ENCODE measurements at regions not wholly inside any gene's neighbourhood (a gene's known extent, or its start where the extent isn't known, plus 50 kb on each side); places are given as distances from the start of the nearest gene placed in this dataset.

GRCh38 chr17:72387487-72387886 lies 266.7 kb downstream of the SOX9 start:
- no peak overlapping the region for H3K4me3 ChIP-seq
- TF ChIP-seq CTCF (IDR thresholded peaks at IDR 0.05) = no peak
- TF ChIP-seq POLR2A (IDR thresholded peaks at IDR 0.05) = no peak
- no peaks in the 10 kb centered on the region for H3K27me3 ChIP-seq
- DNase-seq = no peak
- no peaks in the 10 kb centered on the region for H3K9me3 ChIP-seq
- H3K27ac ChIP-seq = no peak overlapping the region
- H3K4me1 ChIP-seq = peaks cover 0 to 8% (median 0%) of the 10 kb centered on the region in 4 donors
- no peaks in the 10 kb centered on the region for H3K36me3 ChIP-seq

- DNase-seq = no peak
- Histone ChIP-seq H3K36me3 (no peaks in the 10 kb centered on the region), H3K4me1 (peaks cover 0 to 6% (median 0%) of the 10 kb centered on the region in 4 donors), H3K27me3 (no peaks in the 10 kb centered on the region), H3K27ac (no peak overlapping the region), H3K9me3 (no peaks in the 10 kb centered on the region), H3K4me3 (no peak overlapping the region)
- TF ChIP-seq CTCF (IDR thresholded peaks at IDR 0.05) = no peak
- TF ChIP-seq POLR2A (IDR thresholded peaks at IDR 0.05) = no peak
Measured at GRCh38 chr17:72387969-72388368, 267.1 kb downstream of the SOX9 start.

GRCh38 chr17:72388765-72389473 lies 268.1 kb downstream of the SOX9 start:
- no peaks in the 10 kb centered on the region for H3K9me3 ChIP-seq
- no peaks in the 10 kb centered on the region for H3K36me3 ChIP-seq
- TF ChIP-seq CTCF (IDR thresholded peaks at IDR 0.05) = peak in 1 of 6 experiments; percentile 17
- TF ChIP-seq POLR2A (IDR thresholded peaks at IDR 0.05) = no peak
- no peak overlapping the region for H3K4me3 ChIP-seq
- no peaks in the 10 kb centered on the region for H3K4me1 ChIP-seq
- DNase-seq = no peak
- H3K27ac ChIP-seq = no peak overlapping the region
- H3K27me3 ChIP-seq = no peaks in the 10 kb centered on the region

- H3K27me3 ChIP-seq = no peaks in the 10 kb centered on the region
- no peak overlapping the region for H3K4me3 ChIP-seq
- no peak for TF ChIP-seq POLR2A (IDR thresholded peaks at IDR 0.05)
- no peak for TF ChIP-seq CTCF (IDR thresholded peaks at IDR 0.05)
- H3K9me3 ChIP-seq = no peaks in the 10 kb centered on the region
- H3K27ac ChIP-seq = no peak overlapping the region
- no peak for DNase-seq
- H3K4me1 ChIP-seq = no peaks in the 10 kb centered on the region
- no peaks in the 10 kb centered on the region for H3K36me3 ChIP-seq
Measured at GRCh38 chr17:72390675-72391508, 270.1 kb downstream of the SOX9 start.

- Histone ChIP-seq H3K9me3 (no peaks in the 10 kb centered on the region), H3K36me3 (no peaks in the 10 kb centered on the region), H3K27ac (no peak overlapping the region), H3K4me3 (no peak overlapping the region), H3K27me3 (no peaks in the 10 kb centered on the region), H3K4me1 (no peaks in the 10 kb centered on the region)
- TF ChIP-seq CTCF (IDR thresholded peaks at IDR 0.05) (no peak), POLR2A (IDR thresholded peaks at IDR 0.05) (no peak)
- no peak for DNase-seq
Measured at GRCh38 chr17:72392056-72393010, 271.5 kb downstream of the SOX9 start.

Measured in Peyer's patch (tissue), 4 donors.